MCF 10A (cell line): ENCODE measurements at regions not wholly inside any gene's neighbourhood (a gene's known extent, or its start where the extent isn't known, plus 50 kb on each side); places are given as distances from the start of the nearest gene placed in this dataset.

Source experiments
- BruUV-seq: library from RNA; stranded (reverse); fragments of 400-500 nt; replicated peaks from 2 replicates; lab custom pipeline; 2021; lab: Mats Ljungman, UMichigan
- CTCF ChIA-PET: fragments of 300-600 bp; sonication (Branson Sonifier 250); formaldehyde crosslinking; extraction: SDS; loops from one replicate; lab custom pipeline; 2021; ENCODE audit warnings: antibody characterized with exemption, inconsistent platforms; lab: Yijun Ruan, JAX
- POLR2A ChIA-PET: fragments of 300-600, 350-650 bp; sonication (Branson Sonifier 250); formaldehyde crosslinking; extraction: SDS; loops from one replicate; lab custom pipeline; 2020; ENCODE audit warnings: antibody characterized with exemption, inconsistent platforms; lab: Yijun Ruan, JAX
- DNase-seq: peaks from one replicate; pipeline ENCODE4 v3.0.0-alpha.2; 2018; ENCODE audit not compliant: unreplicated experiment
- H3K27ac Mint-ChIP-seq: one replicate; pipeline ENCODE4 v1.8.0; 2022; ENCODE audit warnings: mild to moderate bottlenecking, low read depth, mixed read lengths; ENCODE audit not compliant: unreplicated experiment
- H3K27me3 Mint-ChIP-seq: one replicate; pipeline ENCODE4 v1.8.0; 2022; ENCODE audit warnings: mixed read lengths; ENCODE audit not compliant: insufficient read depth, unreplicated experiment
- H3K36me3 Mint-ChIP-seq: one replicate; pipeline ENCODE4 v1.8.0; 2022; ENCODE audit warnings: mild to moderate bottlenecking, moderate library complexity, mixed read lengths; ENCODE audit not compliant: insufficient read depth, unreplicated experiment
- H3K4me1 Mint-ChIP-seq: one replicate; pipeline ENCODE4 v1.8.0; 2022; ENCODE audit warnings: mixed read lengths; ENCODE audit not compliant: insufficient read depth, unreplicated experiment
- H3K4me3 Mint-ChIP-seq: one replicate; pipeline ENCODE4 v1.8.0; 2022; ENCODE audit warnings: mild to moderate bottlenecking, moderate library complexity, mixed read lengths; ENCODE audit not compliant: unreplicated experiment
- H3K9me3 Mint-ChIP-seq: one replicate; pipeline ENCODE4 v1.8.0; 2022; ENCODE audit warnings: mixed read lengths; ENCODE audit not compliant: unreplicated experiment
- CTCF ChIP-seq: fragments of 200-600 bp; IDR thresholded peaks from one replicate; pipeline ENCODE4 v1.8.0; 2022; ENCODE audit warnings: antibody characterized with exemption, mild to moderate bottlenecking; ENCODE audit not compliant: unreplicated experiment
- intact Hi-C: fragments of 100-400 bp; cut with micrococcal nuclease; formaldehyde crosslinking; loops from 2 replicates; pipeline ENCODE4 v1.14.1; 2022

DNA sequence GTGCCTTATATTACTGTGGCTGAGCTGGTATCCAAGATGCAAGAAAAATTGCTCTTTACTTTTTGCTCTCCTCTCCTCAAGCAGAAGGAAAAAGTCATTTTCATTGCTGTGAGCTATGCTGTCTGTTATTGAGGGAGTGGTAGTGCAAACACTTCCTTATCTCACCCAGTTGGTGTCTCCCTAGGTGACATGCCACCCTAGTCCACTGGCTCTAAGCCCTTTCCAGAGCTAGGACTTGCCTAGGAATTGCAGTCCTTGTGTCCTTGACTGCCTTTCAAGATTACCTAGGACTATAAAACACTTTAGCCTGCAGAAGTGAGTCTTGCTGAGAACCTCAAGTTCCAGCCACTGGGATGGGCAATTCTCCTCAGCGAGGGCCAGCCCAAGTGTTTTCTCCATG lies 458.3 kb downstream of the MRPL39 start:
- Mint-ChIP-seq H3K36me3 (no peaks in the 10 kb centered on the region), H3K27me3 (no peaks in the 10 kb centered on the region), H3K4me3 (no peak overlapping the region), H3K9me3 (peaks cover 8% of the 10 kb centered on the region), H3K4me1 (peaks cover 5% of the 10 kb centered on the region), H3K27ac (no peak overlapping the region)
- ChIA-PET CTCF (interaction anchor here (0.5 to 0.6 kb wide), 2 partner anchors 21 to 271 kb away, joined by 3 to 4 read pairs; no protein-coding TSS in a partner anchor), POLR2A (no interaction called here)
- no TSS peak for BruUV-seq
- no peak for DNase-seq
- no peak for TF ChIP-seq CTCF
- intact Hi-C loops, result no loop called here

DNA sequence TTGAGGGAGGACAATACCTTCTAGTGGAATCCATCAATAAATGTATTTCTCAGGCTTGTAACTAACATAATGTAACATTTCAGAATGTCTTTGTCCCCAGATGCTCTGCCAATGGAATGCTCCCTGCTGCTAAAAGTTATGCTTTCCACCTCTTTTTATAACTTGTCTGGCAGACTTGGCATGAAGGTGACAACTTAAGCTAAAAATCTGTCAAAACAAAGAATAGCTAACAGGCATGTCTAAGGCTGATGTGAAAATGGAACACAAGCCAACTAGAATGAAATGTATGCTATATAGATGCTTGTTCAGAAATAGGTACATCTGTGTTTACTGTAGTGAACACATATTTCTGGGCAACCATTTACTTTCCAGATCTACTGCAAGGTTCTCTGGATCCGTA lies 467.9 kb downstream of the MRPL39 start:
- peaks cover 5% of the 10 kb centered on the region for H3K9me3 Mint-ChIP-seq
- no peak for DNase-seq
- no peak for TF ChIP-seq CTCF
- POLR2A ChIA-PET, result interaction anchor here (1.1 kb wide), 1 partner anchor 163 kb away, joined by 3 read pairs; no protein-coding TSS in a partner anchor
- no TSS peak for BruUV-seq
- CTCF ChIA-PET, result no interaction called here
- H3K4me1 Mint-ChIP-seq, result no peaks in the 10 kb centered on the region
- no peaks in the 10 kb centered on the region for H3K27me3 Mint-ChIP-seq
- intact Hi-C loops, result no loop called here
- no peak overlapping the region for H3K4me3 Mint-ChIP-seq
- no peak overlapping the region for H3K27ac Mint-ChIP-seq
- no peaks in the 10 kb centered on the region for H3K36me3 Mint-ChIP-seq

DNA sequence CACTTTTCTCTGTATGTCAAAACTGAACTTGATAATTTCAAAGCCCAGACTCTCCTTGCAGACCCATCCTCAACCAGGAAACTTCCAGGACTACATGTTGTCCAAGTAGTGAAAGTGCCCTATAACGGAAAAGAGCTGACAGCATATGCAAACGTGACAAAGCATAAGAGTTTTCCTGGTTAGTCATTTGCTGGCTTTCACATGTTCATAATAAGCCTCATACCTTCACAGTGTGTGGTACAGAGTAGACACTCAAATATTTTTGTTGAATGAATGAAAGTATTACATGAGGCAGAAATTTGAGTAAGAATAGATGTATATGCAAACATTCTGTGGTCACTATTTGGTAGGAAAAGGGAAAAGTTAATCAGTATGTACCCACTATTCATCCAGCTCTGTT lies 473.3 kb downstream of the MRPL39 start:
- POLR2A ChIA-PET, result no interaction called here
- no peak overlapping the region for H3K27ac Mint-ChIP-seq
- no TSS peak for BruUV-seq

GRCh38 chr21:25127811-25128210 lies 479.5 kb downstream of the MRPL39 start:
- no peaks in the 10 kb centered on the region for H3K4me1 Mint-ChIP-seq
- no TSS peak for BruUV-seq
- peaks cover 13% of the 10 kb centered on the region for H3K9me3 Mint-ChIP-seq
- H3K27ac Mint-ChIP-seq, result no peak overlapping the region
- intact Hi-C loops, result no loop called here
- no peak for DNase-seq
- no peaks in the 10 kb centered on the region for H3K27me3 Mint-ChIP-seq
- no peaks in the 10 kb centered on the region for H3K36me3 Mint-ChIP-seq
- ChIA-PET CTCF (interaction anchor here (0.6 kb wide), 1 partner anchor 171 kb away, joined by 3 read pairs; no protein-coding TSS in a partner anchor), POLR2A (no interaction called here)
- no peak overlapping the region for H3K4me3 Mint-ChIP-seq
- no peak for TF ChIP-seq CTCF

More for the DNA sequence above, 473.3 kb downstream of the MRPL39 start:
- no peaks in the 10 kb centered on the region for H3K27me3 Mint-ChIP-seq
- CTCF ChIA-PET, result no interaction called here
- DNase-seq, result no peak
- H3K4me3 Mint-ChIP-seq, result no peak overlapping the region
- no peaks in the 10 kb centered on the region for H3K36me3 Mint-ChIP-seq
- TF ChIP-seq CTCF, result no peak
- intact Hi-C loops, result no loop called here
- H3K9me3 Mint-ChIP-seq, result peaks cover 18% of the 10 kb centered on the region
- no peaks in the 10 kb centered on the region for H3K4me1 Mint-ChIP-seq
